Sigmoid colon (tissue), 4 donors: ENCODE measurements at regions not wholly inside any gene's neighbourhood (a gene's known extent, or its start where the extent isn't known, plus 50 kb on each side); places are given as distances from the start of the nearest gene placed in this dataset.

Source experiments
- EP300 ChIP-seq, 4 donors: sonication (generic); formaldehyde crosslinking; IDR thresholded peaks; one replicate each; pipeline ENCODE4 v1.6.1; 2017; ENCODE audit warnings: antibody characterized with exemption in 4 of 4
- POLR2A ChIP-seq, 2 donors: fragments of 450-650 bp; IDR thresholded peaks; one replicate each; pipeline ENCODE4 v1.6.1; 2016; ENCODE audit warnings: antibody characterized with exemption in 2 of 2, mild to moderate bottlenecking in 2 of 2, moderate library complexity in 2 of 2
- TF ChIP-seq, protein P1 (sequence below), 4 experiments: fragments of 450-650 bp in 3 of 4; fragments of 200-600 bp in 1 of 4; IDR thresholded peaks; one replicate each; pipeline ENCODE4 v1.5.1; 2016 to 2019; ENCODE audit warnings: antibody characterized with exemption in 4 of 4, mild to moderate bottlenecking in 3 of 4, moderate library complexity in 2 of 4

DNA sequence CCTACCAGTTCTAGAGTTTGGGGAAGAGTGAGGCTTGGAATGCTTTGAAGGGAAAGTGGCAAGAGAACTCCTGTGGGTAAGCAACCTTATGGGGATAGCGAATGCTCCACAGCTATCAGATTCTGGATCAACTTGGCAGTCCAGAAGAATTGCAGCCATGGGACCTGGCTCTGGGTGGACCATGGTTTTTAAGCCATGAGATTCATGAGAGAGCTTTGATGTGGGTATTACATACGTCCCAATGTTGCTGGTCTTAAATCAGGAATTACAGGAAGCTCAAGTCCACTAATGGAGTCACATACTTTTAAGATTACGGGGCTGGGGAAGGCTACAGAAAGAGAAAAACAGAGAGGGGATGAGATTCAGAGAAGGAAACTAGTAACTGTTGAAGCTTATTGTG is 142.5 kb upstream of the ELAC2 start:
- TF ChIP-seq, protein P1, sequence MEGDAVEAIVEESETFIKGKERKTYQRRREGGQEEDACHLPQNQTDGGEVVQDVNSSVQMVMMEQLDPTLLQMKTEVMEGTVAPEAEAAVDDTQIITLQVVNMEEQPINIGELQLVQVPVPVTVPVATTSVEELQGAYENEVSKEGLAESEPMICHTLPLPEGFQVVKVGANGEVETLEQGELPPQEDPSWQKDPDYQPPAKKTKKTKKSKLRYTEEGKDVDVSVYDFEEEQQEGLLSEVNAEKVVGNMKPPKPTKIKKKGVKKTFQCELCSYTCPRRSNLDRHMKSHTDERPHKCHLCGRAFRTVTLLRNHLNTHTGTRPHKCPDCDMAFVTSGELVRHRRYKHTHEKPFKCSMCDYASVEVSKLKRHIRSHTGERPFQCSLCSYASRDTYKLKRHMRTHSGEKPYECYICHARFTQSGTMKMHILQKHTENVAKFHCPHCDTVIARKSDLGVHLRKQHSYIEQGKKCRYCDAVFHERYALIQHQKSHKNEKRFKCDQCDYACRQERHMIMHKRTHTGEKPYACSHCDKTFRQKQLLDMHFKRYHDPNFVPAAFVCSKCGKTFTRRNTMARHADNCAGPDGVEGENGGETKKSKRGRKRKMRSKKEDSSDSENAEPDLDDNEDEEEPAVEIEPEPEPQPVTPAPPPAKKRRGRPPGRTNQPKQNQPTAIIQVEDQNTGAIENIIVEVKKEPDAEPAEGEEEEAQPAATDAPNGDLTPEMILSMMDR (IDR thresholded peaks at IDR 0.05) = no peak
- TF ChIP-seq POLR2A (IDR thresholded peaks at IDR 0.05) (no peak), EP300 (IDR thresholded peaks at IDR 0.05) (no peak)
